ENCODE measurements at regions not wholly inside any gene's neighbourhood (a gene's known extent, or its start where the extent isn't known, plus 50 kb on each side); places are given as distances from the start of the nearest gene placed in this dataset.

- Mint-ChIP-seq H3K27me3 (no peaks in the 10 kb centered on the region), H3K9me3 (no peaks in the 10 kb centered on the region), H3K4me1 (peaks cover 32% of the 10 kb centered on the region), H3K27ac (no peak overlapping the region), H3K36me3 (peaks cover 1% of the 10 kb centered on the region), H3K4me3 (no peak overlapping the region)
- no peak for DNase-seq
- CTCF ChIA-PET: interaction anchor here (1.2 kb wide), 1 partner anchor 75 kb away, joined by 4 read pairs; no protein-coding TSS in a partner anchor
Observed at GRCh38 chr1:244967159-244967558, 102.8 kb upstream of the HNRNPU start.

- H3K36me3 Mint-ChIP-seq: no peaks in the 10 kb centered on the region
- no peak overlapping the region for H3K27ac Mint-ChIP-seq
- no peaks in the 10 kb centered on the region for H3K27me3 Mint-ChIP-seq
- no peak overlapping the region for H3K4me3 Mint-ChIP-seq
- H3K4me1 Mint-ChIP-seq: peaks cover 22% of the 10 kb centered on the region
- DNase-seq: no peak
- CTCF ChIA-PET: interaction anchor here (1.6 kb wide), 1 partner anchor 362 kb away, joined by 5 read pairs; no protein-coding TSS in a partner anchor
- no peaks in the 10 kb centered on the region for H3K9me3 Mint-ChIP-seq
Observed at GRCh38 chr1:244965185-244966030, 101.1 kb upstream of the HNRNPU start.

GRCh38 chr1:244964112-244964971 lies 100.0 kb upstream of the HNRNPU start:
- H3K9me3 Mint-ChIP-seq: no peaks in the 10 kb centered on the region
- DNase-seq: no peak
- no peak overlapping the region for H3K27ac Mint-ChIP-seq
- no peak overlapping the region for H3K4me3 Mint-ChIP-seq
- H3K27me3 Mint-ChIP-seq: no peaks in the 10 kb centered on the region
- no peaks in the 10 kb centered on the region for H3K36me3 Mint-ChIP-seq
- peaks cover 19% of the 10 kb centered on the region for H3K4me1 Mint-ChIP-seq
- CTCF ChIA-PET: interaction anchor here (1.6 to 1.9 kb wide), 2 partner anchors 78 to 360 kb away, joined by 5 to 7 read pairs; no protein-coding TSS in a partner anchor

DNA sequence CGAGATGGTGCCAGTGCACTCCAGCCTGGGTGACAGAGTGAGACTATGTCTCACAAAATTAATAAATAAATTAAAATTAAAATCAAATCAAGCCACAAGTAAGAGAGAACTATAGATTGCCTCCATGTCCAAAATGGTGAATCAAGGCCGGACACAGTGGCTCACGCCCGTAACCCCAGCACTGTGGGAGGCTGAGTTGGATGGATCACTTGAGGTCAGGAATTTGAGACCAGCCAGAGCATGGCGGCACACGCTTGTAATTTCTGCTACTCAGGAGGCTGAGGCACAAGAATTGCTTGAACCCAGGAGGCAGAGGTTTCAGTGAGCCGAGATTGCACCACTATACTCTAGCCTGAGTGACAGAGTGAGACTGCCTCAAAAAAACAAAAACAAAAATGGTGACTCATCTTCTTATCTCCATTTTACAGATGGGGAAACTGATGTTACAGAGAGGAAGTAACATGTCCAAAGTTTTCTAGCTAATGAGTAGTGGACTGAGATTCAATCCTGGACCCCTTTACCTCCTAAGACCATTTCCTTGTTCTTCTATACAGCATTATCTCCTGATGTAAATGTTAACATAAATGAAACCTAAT lies 99.0 kb upstream of the HNRNPU start:
- no peak overlapping the region for H3K4me3 Mint-ChIP-seq

DNA sequence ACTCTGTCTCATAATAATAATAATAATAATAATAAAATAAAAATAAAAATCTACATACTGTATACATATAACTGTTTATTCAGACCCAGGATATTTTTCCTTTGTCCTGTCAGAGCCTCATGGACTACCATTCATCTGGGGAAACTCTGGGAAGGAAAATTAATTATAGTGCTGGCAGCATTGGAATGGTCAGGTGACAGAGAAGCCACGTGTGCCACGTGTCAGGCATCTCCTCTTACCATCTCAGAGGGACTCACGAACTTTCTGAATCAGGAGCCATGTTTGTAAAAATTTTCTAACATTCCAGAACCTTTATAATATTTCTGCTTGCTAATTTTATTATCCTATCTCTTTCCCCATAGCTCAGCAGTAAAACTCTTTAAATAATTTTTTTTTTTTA lies 97.8 kb upstream of the HNRNPU start:
- DNase-seq: no peak
- CTCF ChIA-PET: no interaction called here
- no peaks in the 10 kb centered on the region for H3K9me3 Mint-ChIP-seq
- no peaks in the 10 kb centered on the region for H3K27me3 Mint-ChIP-seq
- no peaks in the 10 kb centered on the region for H3K36me3 Mint-ChIP-seq
- no peak overlapping the region for H3K27ac Mint-ChIP-seq
- no peak overlapping the region for H3K4me3 Mint-ChIP-seq
- H3K4me1 Mint-ChIP-seq: peaks cover 12% of the 10 kb centered on the region

More for the DNA sequence above, 99.0 kb upstream of the HNRNPU start:
- DNase-seq: no peak
- no peaks in the 10 kb centered on the region for H3K9me3 Mint-ChIP-seq
- no peaks in the 10 kb centered on the region for H3K36me3 Mint-ChIP-seq
- H3K4me1 Mint-ChIP-seq: peaks cover 13% of the 10 kb centered on the region
- H3K27me3 Mint-ChIP-seq: no peaks in the 10 kb centered on the region
- CTCF ChIA-PET: interaction anchor here (1.9 kb wide), 1 partner anchor 79 kb away, joined by 7 read pairs; no protein-coding TSS in a partner anchor
- H3K27ac Mint-ChIP-seq: no peak overlapping the region

DNA sequence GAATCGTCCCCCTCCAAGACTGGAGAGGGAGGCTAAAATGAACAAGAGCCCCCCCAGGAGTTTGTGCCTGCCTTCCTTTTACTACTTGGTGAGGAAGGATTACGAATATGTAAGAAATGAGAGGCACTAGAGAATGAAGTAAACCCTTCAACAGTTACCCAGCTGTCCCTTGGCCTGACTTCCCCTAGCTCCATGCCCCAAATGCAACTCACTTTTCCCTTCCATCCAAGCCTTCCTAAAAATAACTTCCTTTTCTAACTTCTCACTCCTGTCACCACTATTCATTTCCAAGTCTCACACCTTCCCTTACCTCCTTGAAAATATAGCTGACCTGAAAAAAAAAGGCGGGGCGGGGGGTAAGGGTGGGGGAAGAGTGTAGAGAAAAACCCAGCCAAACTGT lies 96.6 kb upstream of the HNRNPU start:
- H3K27ac Mint-ChIP-seq: no peak overlapping the region

GRCh38 chr1:244958593-244958992 lies 94.2 kb upstream of the HNRNPU start:
- no peaks in the 10 kb centered on the region for H3K36me3 Mint-ChIP-seq
- H3K4me3 Mint-ChIP-seq: no peak overlapping the region
- no peaks in the 10 kb centered on the region for H3K9me3 Mint-ChIP-seq
- CTCF ChIA-PET: no interaction called here
- peaks cover 3% of the 10 kb centered on the region for H3K4me1 Mint-ChIP-seq
- no peak for DNase-seq
- peaks cover 5% of the 10 kb centered on the region for H3K27me3 Mint-ChIP-seq
- H3K27ac Mint-ChIP-seq: no peak overlapping the region

More for the DNA sequence above, 96.6 kb upstream of the HNRNPU start:
- CTCF ChIA-PET: no interaction called here
- no peaks in the 10 kb centered on the region for H3K9me3 Mint-ChIP-seq
- no peaks in the 10 kb centered on the region for H3K36me3 Mint-ChIP-seq
- H3K4me1 Mint-ChIP-seq: peaks cover 12% of the 10 kb centered on the region
- no peak overlapping the region for H3K4me3 Mint-ChIP-seq
- DNase-seq: no peak
- H3K27me3 Mint-ChIP-seq: peaks cover 5% of the 10 kb centered on the region

DNA sequence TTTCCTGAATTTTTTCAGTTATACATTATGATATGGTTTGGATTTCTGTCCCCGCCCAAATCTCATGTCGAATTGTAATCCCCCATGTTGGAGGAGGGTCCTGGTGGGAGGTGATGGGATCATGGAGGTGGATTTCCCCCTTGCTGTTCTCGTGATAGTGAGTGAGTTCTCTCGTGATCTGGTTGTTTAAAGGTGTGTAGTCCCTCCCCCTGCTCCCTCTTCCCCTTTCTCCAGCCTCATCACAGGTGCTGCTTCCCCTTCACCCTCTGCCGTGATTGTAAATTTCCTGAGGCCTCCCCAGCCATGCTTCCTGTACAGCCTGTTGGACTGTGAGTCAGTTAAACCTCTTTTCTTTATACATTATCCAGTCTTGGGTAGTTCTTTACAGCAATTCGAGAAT lies 93.2 kb upstream of the HNRNPU start:
- no peak overlapping the region for H3K27ac Mint-ChIP-seq
- peaks cover 5% of the 10 kb centered on the region for H3K27me3 Mint-ChIP-seq
- no peak for DNase-seq
- no peaks in the 10 kb centered on the region for H3K4me1 Mint-ChIP-seq
- CTCF ChIA-PET: no interaction called here
- no peaks in the 10 kb centered on the region for H3K36me3 Mint-ChIP-seq
- no peak overlapping the region for H3K4me3 Mint-ChIP-seq
- H3K9me3 Mint-ChIP-seq: no peaks in the 10 kb centered on the region

DNA sequence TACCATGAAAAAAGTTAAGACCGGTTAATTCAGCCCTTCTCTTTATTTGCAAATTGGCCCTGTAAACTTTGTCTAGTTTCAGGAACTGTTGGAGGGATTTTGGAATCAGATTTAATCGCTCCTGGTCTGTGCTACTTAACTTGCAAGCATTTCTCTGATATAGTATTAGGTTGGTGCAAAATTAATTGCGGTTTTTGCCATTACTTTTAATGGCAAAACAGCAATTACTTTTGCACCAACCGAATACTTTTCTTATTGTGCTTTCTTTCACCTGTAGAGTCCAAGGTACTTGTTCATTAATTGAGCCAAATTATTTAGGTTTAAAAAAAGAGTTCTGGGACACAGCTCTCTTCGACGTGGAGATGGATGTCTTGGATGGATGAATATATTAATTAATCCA lies 92.8 kb upstream of the HNRNPU start:
- CTCF ChIA-PET: no interaction called here
- Mint-ChIP-seq H3K9me3 (no peaks in the 10 kb centered on the region), H3K27ac (no peak overlapping the region), H3K4me1 (no peaks in the 10 kb centered on the region), H3K36me3 (no peaks in the 10 kb centered on the region), H3K27me3 (peaks cover 7% of the 10 kb centered on the region), H3K4me3 (no peak overlapping the region)
- DNase-seq: no peak

GRCh38 chr1:244955661-244956060 lies 91.3 kb upstream of the HNRNPU start:
- no peak overlapping the region for H3K4me3 Mint-ChIP-seq
- no peaks in the 10 kb centered on the region for H3K36me3 Mint-ChIP-seq

DNA sequence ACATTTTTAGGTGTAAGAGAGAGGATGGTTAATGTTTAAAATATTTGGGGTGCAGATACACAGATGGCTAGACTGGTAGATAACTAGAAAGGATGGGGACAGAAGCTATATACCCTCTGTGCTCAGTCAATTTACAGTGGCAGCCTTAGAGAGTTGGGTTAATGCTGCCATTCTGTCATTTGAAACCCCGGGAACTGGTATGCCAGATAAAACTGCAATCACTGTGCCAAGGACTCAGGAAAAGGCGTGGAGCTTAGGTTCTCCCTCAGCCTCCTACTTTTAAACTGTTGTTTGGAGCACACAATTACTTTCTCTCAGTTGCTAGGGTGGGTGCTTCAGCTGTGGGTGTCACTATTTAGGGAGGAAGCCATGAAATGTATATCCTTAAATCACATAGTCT lies 90.0 kb upstream of the HNRNPU start:
- H3K27me3 Mint-ChIP-seq: peaks cover 9% of the 10 kb centered on the region
- H3K4me1 Mint-ChIP-seq: no peaks in the 10 kb centered on the region
- CTCF ChIA-PET: no interaction called here
- no peaks in the 10 kb centered on the region for H3K9me3 Mint-ChIP-seq
- H3K4me3 Mint-ChIP-seq: no peak overlapping the region
- no peak for DNase-seq
- no peak overlapping the region for H3K27ac Mint-ChIP-seq
- no peaks in the 10 kb centered on the region for H3K36me3 Mint-ChIP-seq

More at GRCh38 chr1:244955661-244956060, 91.3 kb upstream of the HNRNPU start:
- no peak overlapping the region for H3K27ac Mint-ChIP-seq
- no peaks in the 10 kb centered on the region for H3K4me1 Mint-ChIP-seq
- H3K9me3 Mint-ChIP-seq: no peaks in the 10 kb centered on the region
- no peak for DNase-seq
- peaks cover 9% of the 10 kb centered on the region for H3K27me3 Mint-ChIP-seq
- CTCF ChIA-PET: no interaction called here

DNA sequence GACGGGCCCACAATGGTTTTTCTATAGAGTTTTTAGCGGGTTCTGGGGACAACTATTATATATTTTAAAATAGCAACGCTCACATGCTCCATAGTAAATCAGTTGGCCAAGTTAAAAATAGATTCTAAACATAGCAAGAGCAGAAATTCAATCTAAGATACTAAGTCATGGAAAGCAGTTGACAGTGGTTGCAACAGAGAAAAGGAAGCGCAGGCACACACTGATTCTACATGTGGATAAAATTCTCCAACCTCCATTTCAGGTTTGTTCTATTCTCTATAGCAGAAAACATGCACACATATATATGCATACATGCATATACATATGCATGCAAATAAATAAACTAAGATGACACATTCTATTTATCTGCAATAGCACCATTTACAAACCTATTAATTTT lies 89.6 kb upstream of the HNRNPU start:
- no peak for DNase-seq
- no peak overlapping the region for H3K27ac Mint-ChIP-seq
- no peaks in the 10 kb centered on the region for H3K9me3 Mint-ChIP-seq
- CTCF ChIA-PET: no interaction called here
- no peak overlapping the region for H3K4me3 Mint-ChIP-seq
- H3K4me1 Mint-ChIP-seq: no peaks in the 10 kb centered on the region
- peaks cover 9% of the 10 kb centered on the region for H3K27me3 Mint-ChIP-seq
- H3K36me3 Mint-ChIP-seq: no peaks in the 10 kb centered on the region

DNA sequence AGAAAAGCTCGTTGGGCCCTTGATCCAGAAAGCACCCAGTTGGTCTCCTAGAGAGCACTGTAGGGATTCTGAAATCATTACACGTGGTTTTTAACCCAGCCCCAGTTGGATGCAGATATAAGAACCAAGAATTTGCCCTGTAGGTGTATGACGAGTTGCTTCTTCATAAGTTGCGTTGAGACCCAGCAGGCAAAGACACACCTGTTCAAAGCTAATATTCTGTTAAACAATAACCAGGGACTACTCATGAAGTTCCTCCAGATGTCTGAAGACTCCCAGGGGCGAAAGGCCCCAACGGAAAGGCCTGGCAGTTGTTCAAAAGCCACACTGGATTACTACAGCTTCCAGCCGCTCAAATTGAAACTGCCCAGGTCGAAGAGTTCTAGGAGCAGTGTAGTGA lies 88.6 kb upstream of the HNRNPU start:
- H3K4me1 Mint-ChIP-seq: no peaks in the 10 kb centered on the region
- DNase-seq: no peak
- no peak overlapping the region for H3K27ac Mint-ChIP-seq
- CTCF ChIA-PET: no interaction called here
- no peaks in the 10 kb centered on the region for H3K36me3 Mint-ChIP-seq
- H3K27me3 Mint-ChIP-seq: peaks cover 9% of the 10 kb centered on the region
- H3K9me3 Mint-ChIP-seq: no peaks in the 10 kb centered on the region
- no peak overlapping the region for H3K4me3 Mint-ChIP-seq

DNA sequence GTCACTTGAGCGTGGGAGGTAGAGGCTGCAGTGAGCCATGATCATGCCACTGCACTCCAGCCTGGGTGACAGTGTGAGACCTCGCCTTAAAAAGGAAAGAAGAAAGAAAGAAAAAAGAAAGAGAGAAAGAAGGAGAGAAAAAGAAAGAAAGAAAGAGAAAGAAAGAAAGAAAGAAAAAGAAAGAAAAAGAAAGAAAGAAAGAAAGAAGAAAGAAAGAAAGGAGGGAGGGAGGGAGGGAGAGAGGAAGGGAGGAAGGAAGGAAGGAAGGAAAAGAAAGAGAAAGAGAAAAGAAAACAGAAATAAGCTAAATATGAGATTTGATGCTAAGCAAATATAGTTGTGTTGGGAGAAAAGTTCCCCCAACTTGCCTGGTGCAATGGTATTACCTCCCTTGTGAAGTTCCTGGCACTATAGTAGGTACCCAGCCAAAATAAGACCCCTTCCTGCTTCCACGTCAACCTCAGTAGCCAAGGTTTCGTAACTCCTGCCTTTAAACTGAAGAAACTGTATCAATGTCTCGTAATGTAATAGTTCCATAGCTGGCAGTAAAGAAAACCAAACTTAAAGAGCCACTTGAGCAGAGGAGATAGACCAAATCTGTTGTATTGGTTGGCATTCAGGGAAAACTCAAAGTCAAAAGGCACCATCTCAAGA lies 88.1 kb upstream of the HNRNPU start:
- Mint-ChIP-seq H3K9me3 (no peaks in the 10 kb centered on the region), H3K4me3 (no peak overlapping the region), H3K27me3 (peaks cover 9% of the 10 kb centered on the region), H3K27ac (no peak overlapping the region), H3K4me1 (no peaks in the 10 kb centered on the region), H3K36me3 (no peaks in the 10 kb centered on the region)
- DNase-seq: no peak
- CTCF ChIA-PET: no interaction called here

Data from activated naive CD4-positive, alpha-beta T cell treated with anti-CD3 and anti-CD28 coated beads, Interleukin-2, amount 10 ng/mL, durations not matched to agents 7 days and 5 days (primary cell).